ENCODE measurements at regions not wholly inside any gene's neighbourhood (a gene's known extent, or its start where the extent isn't known, plus 50 kb on each side); places are given as distances from the start of the nearest gene placed in this dataset.

GRCh38 chr7:156456503-156457115 lies 184.0 kb upstream of the RNF32 start:
- intact Hi-C loops (cut with micrococcal nuclease): no loop called here
- no peaks in the 10 kb centered on the region for H3K9me1 ChIP-seq (replicated peaks; ENCODE audit: control insufficient read depth, extremely low read depth, insufficient read depth, low read length)
- FAIRE-seq (no peak), DNase-seq (ENCODE audit: low read depth, low spot score) (no peak)
- BruUV-seq (replicated peaks): no TSS peak
- TF ChIP-seq, protein P1, sequence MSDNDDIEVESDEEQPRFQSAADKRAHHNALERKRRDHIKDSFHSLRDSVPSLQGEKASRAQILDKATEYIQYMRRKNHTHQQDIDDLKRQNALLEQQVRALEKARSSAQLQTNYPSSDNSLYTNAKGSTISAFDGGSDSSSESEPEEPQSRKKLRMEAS (IDR thresholded peaks at IDR 0.05; ENCODE audit: insufficient read depth, insufficient read length): no peak
- TF ChIP-seq FOS (IDR thresholded peaks at IDR 0.05; ENCODE audit: borderline replicate concordance, insufficient read depth, low read length) (no peak), MYC (IDR thresholded peaks at IDR 0.05; ENCODE audit: low read depth, low read length) (no peak), POLR2A (IDR thresholded peaks at IDR 0.05; ENCODE audit: low read depth, low read length) (no peak), GATA2 (IDR thresholded peaks at IDR 0.05; ENCODE audit: insufficient read depth, insufficient read length, low read depth, low read length) (no peak), EZH2 (IDR thresholded peaks at IDR 0.05; ENCODE audit: borderline replicate concordance, low read depth, low read length, severe bottlenecking) (no peak), CTCF (IDR thresholded peaks at IDR 0.05; ENCODE audit: extremely low read depth in 1 of 2, insufficient read depth in 1 of 2, low read depth in 1 of 2, low read length in 2 of 2) (no peak), JUN (IDR thresholded peaks at IDR 0.05; ENCODE audit: borderline replicate concordance, insufficient read depth, insufficient read length, low read depth) (no peak), POLR2AphosphoS5 (IDR thresholded peaks at IDR 0.05; ENCODE audit: insufficient read depth, low read depth, low read length) (no peak)
- no peaks in the 10 kb centered on the region for H3K27me3 ChIP-seq (ENCODE audit: control insufficient read depth in 2 of 2, insufficient read depth in 2 of 2, low read length in 2 of 2)
- CTCF ChIA-PET: no interaction called here
- no peak overlapping the region for H3K27ac ChIP-seq (ENCODE audit: insufficient read depth, low read depth, low read length)
- no peak overlapping the region for H3K4me2 ChIP-seq (ENCODE audit: insufficient read depth, low read length)
- H3K4me3 ChIP-seq (replicated peaks in 1 of 3; ENCODE audit: insufficient read depth in 1 of 3, low read depth in 1 of 3, low read length in 3 of 3): no peak overlapping the region
- no peaks in the 10 kb centered on the region for H3K36me3 ChIP-seq (ENCODE audit: control insufficient read depth in 2 of 2, extremely low read depth in 1 of 2, insufficient read depth in 2 of 2, low read length in 2 of 2)
- no peak overlapping the region for H2AFZ ChIP-seq (ENCODE audit: low read depth, low read length)
- H3K9me3 ChIP-seq (replicated peaks; ENCODE audit: control insufficient read depth, insufficient read depth, low read length): no peaks in the 10 kb centered on the region
- no peaks in the 10 kb centered on the region for H4K20me1 ChIP-seq (replicated peaks; ENCODE audit: control insufficient read depth, extremely low read depth, insufficient read depth, low read length)
- no peaks in the 10 kb centered on the region for H3K79me2 ChIP-seq (ENCODE audit: control insufficient read depth, insufficient read depth, low read length)
- POLR2A ChIA-PET: no interaction called here
- no peaks in the 10 kb centered on the region for H3K4me1 ChIP-seq (ENCODE audit: control insufficient read depth, extremely low read depth, insufficient read depth, low read length)
- dilution Hi-C loops (cut with MboI; ENCODE audit: extremely low pct_ligation_motif_present, low sequenced_read_pairs): no loop called here
- H3K9ac ChIP-seq (replicated peaks; ENCODE audit: extremely low read depth, insufficient read depth, low read length): no peak overlapping the region
